NCI-H1436 treated with DMSO at 0.1 percent for 48 hours (cell line): ENCODE measurements at regions not wholly inside any gene's neighbourhood (a gene's known extent, or its start where the extent isn't known, plus 50 kb on each side); places are given as distances from the start of the nearest gene placed in this dataset.
A peak's percentile ranks its signal among the peaks of the same experiment; 100 is the strongest.
"Not testable (repeated sequence)": the region's sequence is repeated elsewhere in the genome, so short reads cannot be mapped to it uniquely, and the experiment has no call there.

ENCODE experiments used
- DNase-seq: peaks from one replicate; lab custom pipeline; 2025; lab: John Stamatoyannopoulos, UW

DNA sequence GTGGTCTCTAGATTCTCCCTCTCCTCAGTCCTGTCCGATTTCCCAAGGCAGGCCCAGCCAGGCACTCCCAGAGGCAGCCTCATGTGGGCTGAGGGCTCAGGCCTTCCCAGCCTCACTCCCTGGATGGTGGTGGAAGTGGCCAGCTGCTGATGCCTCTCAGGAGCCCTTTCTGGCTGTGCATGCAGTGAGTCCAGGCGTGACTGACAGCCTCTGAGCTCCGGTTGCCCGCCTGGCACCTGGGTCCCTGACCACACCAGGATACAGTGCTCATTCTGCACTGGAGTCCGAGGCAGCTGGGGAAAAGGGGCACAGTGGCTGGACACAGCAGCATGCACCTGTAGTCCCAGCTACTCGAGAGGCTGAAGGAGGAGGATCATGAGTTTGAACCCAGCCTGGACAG, 132.6 kb downstream of the CUL2 start:
- DNase-seq, result no peak

- DNase-seq, result no peak
Observed at GRCh38 chr10:34956756-34957155, 133.4 kb downstream of the CUL2 start.

GRCh38 chr10:34955391-34955790, 134.8 kb downstream of the CUL2 start:
- no peak for DNase-seq

- no peak for DNase-seq
Observed at GRCh38 chr10:34954142-34954541, 136.0 kb downstream of the CUL2 start.

GRCh38 chr10:34951263-34951887, 136.3 kb upstream of the PARD3 start:
- not testable (repeated sequence) for DNase-seq

DNA sequence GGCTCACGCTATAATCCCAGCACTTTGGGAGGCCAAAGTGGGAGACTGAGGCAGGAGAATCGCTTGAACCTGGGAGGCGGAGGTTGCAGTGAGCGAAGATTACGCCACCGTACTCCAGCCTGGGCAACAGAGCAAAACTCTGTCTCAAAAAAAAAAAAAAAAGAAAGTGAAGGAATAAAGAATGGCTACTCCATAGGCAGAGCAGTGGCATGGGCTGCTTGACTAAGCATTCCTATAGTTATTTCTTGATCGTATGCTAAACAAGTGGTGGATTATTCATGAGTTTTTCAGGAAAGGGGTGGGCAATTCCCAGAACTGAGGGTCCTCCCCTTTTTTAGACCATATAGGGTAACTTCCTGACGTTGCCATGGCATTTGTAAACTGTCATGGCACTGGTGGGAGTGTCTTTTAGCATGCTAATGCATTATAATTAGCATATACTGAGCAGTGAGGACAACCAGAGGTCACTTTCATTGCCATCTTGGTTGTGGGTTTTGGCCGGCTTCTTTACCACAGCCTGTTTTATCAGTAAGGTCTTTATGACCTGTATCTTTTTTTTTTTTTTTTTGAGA, 130.9 kb upstream of the PARD3 start:
- DNase-seq, result not testable (repeated sequence)

- DNase-seq, result no peak
Observed at GRCh38 chr10:34941471-34942357, 126.6 kb upstream of the PARD3 start.

DNA sequence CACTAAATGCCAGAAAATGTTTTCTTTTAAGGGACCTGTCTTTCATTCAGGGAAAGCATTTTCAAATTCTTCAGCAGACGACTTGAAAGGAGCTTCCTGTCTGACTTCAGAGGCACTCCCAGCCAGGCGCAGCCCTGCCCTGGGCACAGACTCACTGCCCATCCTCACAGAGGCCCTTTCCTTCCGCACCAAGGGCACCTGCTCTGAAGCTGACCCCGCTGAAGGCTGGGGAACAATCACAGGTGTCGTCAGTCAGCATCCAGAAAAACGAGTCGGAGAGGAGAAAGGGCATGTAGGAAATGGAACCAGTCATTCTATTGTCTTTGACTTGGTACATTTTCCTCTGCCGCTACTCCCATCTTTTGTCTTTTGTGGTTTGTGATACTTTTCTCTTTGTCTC, 125.3 kb upstream of the PARD3 start:
- DNase-seq, result no peak

GRCh38 chr10:34938399-34938670, 123.2 kb upstream of the PARD3 start:
- no peak for DNase-seq

DNA sequence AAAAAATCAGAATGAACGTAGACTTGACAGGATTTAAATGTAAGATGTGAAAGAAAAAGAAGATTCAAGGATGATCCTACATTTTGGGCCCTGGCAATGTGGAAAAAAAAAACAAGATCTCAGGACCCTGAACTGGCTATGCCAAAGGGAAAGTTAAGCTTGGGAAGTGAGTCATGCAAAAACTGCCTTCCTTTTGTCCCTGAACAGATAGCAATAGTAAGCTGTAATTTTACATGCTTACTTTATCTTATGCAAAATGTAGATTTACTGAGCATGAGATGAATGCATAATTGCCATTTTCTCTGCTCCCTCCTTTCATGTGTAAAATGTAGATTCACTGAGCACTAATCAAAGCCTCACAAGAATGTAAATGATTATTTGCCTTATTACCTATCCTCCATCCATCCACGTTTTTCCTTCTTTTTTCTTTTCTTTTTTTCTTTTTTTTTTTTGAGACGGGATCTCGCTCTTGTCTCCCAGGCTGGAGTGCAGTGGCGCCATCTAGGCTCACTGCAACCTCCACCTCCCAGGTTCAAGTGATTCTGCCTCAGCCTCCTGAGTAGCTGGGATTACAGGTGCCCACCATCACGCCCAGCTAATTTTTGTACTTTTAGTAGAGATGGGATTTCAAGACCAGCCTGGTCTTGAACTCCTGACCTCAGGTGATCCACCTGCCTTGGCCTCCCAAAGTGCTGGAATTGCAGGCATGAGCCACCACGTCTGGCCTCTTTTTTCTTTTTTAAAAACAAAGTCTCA, 122.7 kb upstream of the PARD3 start:
- DNase-seq, result not testable (repeated sequence)

GRCh38 chr10:34936061-34936460, 121.0 kb upstream of the PARD3 start:
- no peak for DNase-seq

- DNase-seq, result no peak
Observed at GRCh38 chr10:34933676-34934075, 118.6 kb upstream of the PARD3 start.

GRCh38 chr10:34932235-34932634, 117.1 kb upstream of the PARD3 start:
- DNase-seq, result no peak

- no peak for DNase-seq
Observed at GRCh38 chr10:34931216-34931615, 116.1 kb upstream of the PARD3 start.

- no peak for DNase-seq
Observed at GRCh38 chr10:34922138-34922537, 107.0 kb upstream of the PARD3 start.

DNA sequence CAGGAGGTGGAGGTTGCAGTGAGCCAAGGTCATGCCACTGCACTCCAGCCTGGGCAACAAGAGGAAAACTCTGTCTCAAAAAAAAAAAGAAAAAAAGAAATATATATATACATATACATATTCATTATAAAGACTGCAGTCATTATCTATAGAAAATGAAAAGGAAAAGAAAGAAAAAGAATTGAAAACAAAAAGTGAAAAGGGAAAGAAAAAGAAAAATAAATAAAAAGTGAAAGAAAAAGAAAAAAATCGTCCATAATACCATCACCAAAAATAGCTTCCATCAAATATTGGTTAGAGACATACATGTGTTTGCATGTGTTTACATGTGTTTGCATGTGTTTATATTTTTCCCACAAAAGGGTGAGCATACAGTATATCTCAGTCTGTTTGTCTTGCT, 105.5 kb upstream of the PARD3 start:
- no peak for DNase-seq

DNA sequence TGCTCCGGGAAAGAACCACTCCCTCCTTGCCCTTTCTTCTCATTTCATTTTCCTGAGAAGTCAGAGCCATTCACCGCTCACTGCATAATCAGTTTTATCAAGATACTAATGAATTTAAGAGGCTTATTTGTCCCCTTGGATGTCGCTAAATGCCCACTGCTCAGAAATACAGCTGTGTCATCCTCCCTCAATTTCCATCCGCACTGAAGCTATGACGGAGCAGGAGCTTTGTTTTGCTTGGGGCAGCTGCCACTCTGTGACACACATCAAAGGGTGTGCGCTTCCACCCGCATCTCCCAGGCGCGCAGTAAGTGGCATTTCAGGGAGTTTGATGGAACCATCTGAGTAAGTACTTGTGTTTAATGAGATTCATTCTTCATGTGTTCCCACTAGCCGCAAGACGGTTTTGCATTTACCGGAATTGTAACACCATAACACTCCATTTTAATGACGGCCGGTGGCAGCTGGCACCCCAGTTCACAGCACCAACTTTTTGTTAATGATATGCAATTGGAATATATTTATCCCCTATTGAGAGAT, 103.8 kb upstream of the PARD3 start:
- peak; percentile 15 for DNase-seq

DNA sequence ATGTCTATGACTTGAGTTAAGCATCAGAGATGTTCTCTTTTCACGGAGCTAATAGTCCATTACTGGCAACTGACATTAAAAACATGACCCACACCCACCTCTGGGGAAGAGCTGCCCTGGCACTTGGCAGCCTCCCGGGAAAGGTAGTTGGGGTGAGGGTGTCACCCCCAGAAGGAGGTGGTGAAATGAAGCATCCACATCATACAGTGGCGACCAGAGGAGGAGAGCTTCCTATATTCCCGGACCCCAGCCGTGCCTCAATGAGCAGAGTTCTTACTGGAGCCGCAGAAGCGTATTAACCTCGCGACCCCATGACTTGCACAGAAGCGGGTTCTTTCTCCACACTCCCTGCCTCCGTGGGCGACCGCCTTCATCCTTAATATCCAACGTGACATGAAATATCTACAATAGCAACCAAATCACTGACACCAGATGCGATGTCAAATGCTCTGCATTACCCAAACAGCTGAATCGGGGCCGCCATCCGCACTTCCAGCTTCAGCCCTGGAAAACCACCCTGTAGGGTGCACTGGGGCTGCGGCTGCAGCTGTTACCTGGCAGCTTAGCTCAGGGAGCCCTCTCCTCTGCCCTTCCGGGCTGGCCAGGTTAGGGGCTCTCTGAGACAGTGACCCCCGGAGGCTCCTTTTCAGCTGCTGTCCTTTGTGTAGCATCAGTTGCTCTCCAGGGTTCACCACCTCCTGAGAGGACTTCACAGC, 103.1 kb upstream of the PARD3 start:
- DNase-seq, result no peak

GRCh38 chr10:34916314-34916713, 101.2 kb upstream of the PARD3 start:
- no peak for DNase-seq

DNA sequence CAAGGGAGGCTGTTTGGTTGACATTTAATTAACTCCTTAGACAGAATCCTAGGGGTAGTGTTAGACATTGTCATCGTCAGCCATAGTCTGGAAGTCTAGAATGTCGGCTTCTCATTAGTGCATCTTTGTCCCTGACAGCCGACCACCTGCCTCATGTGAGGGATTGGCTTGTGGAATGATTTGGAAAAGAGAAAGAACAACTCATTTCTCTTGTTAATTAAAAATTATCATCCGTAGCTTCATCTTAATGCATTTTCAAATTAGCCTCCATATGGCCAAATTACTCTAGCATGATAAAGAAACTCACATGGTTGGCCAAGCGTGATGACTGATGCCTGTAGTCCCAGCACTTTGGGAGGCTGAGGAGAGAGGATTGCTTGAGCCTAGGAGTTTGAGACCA, 97.7 kb upstream of the PARD3 start:
- no peak for DNase-seq

- no peak for DNase-seq
Observed at GRCh38 chr10:34911661-34912205, 96.6 kb upstream of the PARD3 start.
